B cell (primary cell): ENCODE measurements at regions not wholly inside any gene's neighbourhood (a gene's known extent, or its start where the extent isn't known, plus 50 kb on each side); places are given as distances from the start of the nearest gene placed in this dataset.

ENCODE experiments used
- CTCF ChIP-seq: fragments of 200-600 bp; IDR thresholded peaks from one replicate; pipeline ENCODE4 v1.8.0; 2022; ENCODE audit warnings: antibody characterized with exemption, mild to moderate bottlenecking
- EZH2 ChIP-seq: IDR thresholded peaks from 2 replicates; pipeline ENCODE4 v1.6.1; 2012; ENCODE audit warnings: borderline replicate concordance, low read depth, mild to moderate bottlenecking, moderate library complexity, low read length; ENCODE audit not compliant: insufficient read depth, poor library complexity, severe bottlenecking

DNA sequence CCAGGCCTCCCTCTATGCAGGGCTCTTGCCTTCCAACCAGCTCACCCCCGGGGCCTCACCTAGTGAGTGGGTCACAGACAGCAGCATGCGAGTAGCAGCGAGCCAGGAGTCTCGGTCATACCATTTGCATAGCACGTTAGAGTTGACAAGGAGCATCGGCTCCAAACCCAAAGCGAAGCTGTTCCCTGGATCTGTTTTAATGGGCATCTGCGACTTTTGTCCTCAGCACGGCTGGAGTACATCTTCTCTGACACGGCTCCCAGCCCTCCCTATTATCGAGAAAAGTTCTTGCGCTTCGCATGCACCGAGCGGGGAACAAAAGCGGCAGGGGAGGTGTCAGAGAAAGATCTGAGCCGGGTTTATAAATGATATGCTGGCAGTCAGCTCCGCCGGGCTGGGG lies 253.3 kb downstream of the MAF start:
- TF ChIP-seq CTCF (no peak), EZH2 (no peak)
